Bronchial epithelial cell (primary cell): ENCODE measurements at regions not wholly inside any gene's neighbourhood (a gene's known extent, or its start where the extent isn't known, plus 50 kb on each side); places are given as distances from the start of the nearest gene placed in this dataset.

Source experiments
- DNase-seq: peaks from one replicate; pipeline ENCODE4 v3.0.0-alpha.2; 2010; ENCODE audit warnings: low read depth
- FAIRE-seq: peaks from 2 replicates; lab custom pipeline; 2011; peaks lifted over from hg19 to GRCh38; lab: Jason Lieb, UNC
- H3K27me3 ChIP-seq: 2 replicates; pipeline ENCODE4 v1.5.1; 2011; ENCODE audit warnings: low read length; ENCODE audit not compliant: control insufficient read depth, insufficient read depth
- H3K36me3 ChIP-seq: 2 replicates; pipeline ENCODE4 v1.5.1; 2011; ENCODE audit warnings: low read length; ENCODE audit not compliant: control insufficient read depth, insufficient read depth
- H3K4me3 ChIP-seq: 2 replicates; pipeline ENCODE4 v1.5.1; 2011; ENCODE audit warnings: mild to moderate bottlenecking, low read depth, low read length, control low read depth
- TF ChIP-seq, protein P1 (sequence below): IDR thresholded peaks from 2 replicates; pipeline ENCODE4 v1.5.1; 2011; ENCODE audit warnings: mild to moderate bottlenecking, moderate library complexity, low read length, control low read depth, inconsistent platforms; ENCODE audit not compliant: insufficient read depth, severe bottlenecking

DNA sequence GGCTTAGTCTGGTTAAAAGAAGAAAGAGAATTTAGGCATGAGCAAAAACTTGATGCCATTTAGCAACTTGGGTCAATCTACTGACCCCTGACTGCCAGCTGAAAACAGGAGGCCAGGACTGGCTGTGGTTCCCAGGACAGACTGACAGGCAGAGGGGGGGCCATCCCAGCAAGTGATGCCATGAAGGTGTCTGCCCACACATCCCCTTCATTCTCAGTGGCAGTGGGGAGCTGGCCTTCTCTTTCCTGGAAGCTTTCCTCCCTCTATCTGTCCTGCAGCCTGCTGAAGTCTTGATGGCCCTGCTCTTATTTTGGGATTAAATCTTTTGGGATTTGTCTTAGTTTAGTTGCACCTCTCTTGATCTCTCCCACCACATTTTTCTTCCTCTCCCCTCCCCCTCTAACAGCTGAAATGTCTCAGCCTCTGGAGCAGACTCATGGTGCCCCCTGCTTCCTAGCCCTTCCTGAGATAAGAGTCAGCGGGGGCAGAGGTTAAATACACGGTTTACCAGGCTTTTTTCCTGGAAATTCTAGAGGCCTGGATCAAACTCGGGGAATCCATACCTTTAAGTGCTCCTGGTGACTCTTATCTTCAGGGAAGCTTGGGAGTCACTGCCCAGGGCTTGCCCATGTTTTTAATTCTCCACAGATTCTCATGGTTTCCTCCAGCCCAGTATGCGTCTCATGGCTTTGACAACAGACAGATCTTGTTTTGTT, 99.5 kb upstream of the TSPAN2 start:
- no peak for DNase-seq
- TF ChIP-seq, protein P1, sequence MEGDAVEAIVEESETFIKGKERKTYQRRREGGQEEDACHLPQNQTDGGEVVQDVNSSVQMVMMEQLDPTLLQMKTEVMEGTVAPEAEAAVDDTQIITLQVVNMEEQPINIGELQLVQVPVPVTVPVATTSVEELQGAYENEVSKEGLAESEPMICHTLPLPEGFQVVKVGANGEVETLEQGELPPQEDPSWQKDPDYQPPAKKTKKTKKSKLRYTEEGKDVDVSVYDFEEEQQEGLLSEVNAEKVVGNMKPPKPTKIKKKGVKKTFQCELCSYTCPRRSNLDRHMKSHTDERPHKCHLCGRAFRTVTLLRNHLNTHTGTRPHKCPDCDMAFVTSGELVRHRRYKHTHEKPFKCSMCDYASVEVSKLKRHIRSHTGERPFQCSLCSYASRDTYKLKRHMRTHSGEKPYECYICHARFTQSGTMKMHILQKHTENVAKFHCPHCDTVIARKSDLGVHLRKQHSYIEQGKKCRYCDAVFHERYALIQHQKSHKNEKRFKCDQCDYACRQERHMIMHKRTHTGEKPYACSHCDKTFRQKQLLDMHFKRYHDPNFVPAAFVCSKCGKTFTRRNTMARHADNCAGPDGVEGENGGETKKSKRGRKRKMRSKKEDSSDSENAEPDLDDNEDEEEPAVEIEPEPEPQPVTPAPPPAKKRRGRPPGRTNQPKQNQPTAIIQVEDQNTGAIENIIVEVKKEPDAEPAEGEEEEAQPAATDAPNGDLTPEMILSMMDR, result no peak
- no peaks in the 10 kb centered on the region for H3K36me3 ChIP-seq
- no peak overlapping the region for H3K4me3 ChIP-seq
- no peak for FAIRE-seq
- no peaks in the 10 kb centered on the region for H3K27me3 ChIP-seq

DNA sequence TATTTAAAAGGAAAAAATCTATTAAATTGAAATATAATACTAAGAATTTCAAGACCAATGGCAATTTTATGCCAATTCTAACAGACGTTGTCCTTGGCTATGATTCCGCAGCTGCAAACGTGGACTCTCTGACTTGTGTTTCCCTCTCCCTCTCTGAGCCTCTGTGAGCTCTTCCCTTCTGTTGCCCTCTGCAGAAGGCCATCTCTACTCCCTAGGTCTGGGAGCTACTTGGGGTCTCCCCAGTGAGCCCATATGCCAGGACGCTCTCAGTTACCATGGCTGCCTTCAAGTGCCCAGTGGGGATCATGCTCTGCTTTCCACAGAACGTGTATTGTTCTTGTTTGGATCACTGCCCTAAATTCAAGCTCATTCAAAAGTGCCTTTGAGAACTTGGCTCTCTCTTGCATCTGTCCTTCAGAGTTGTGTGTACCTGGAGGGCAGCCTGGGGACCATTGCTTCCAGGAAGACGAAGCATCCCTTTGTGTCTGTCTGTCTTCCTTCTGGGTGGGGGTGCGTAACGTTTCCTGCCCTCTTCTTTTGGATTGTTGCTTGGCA, 97.5 kb upstream of the TSPAN2 start:
- no peak for DNase-seq
- H3K36me3 ChIP-seq, result no peaks in the 10 kb centered on the region
- FAIRE-seq, result no peak
- H3K4me3 ChIP-seq, result no peak overlapping the region
- H3K27me3 ChIP-seq, result no peaks in the 10 kb centered on the region
- TF ChIP-seq, protein P1, result no peak

DNA sequence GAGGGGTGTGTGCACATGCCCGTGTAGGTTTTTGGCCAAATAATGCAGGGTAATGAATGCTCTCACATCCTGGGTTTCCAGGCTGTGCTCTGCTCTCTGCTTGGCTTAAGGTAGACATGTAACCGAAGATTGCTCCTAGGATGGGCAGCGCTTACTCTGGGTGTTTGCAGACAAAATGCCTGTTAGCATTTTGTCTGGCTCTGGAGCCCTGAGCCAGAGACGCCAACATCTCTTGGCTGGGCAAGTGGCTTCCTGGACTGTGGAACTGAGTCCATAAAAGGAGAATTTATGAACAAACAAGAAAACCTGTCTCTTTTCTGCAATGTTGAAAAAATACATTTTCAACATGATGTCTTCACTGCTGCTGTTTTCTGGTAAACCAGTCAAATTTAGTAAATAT, 96.0 kb upstream of the TSPAN2 start:
- H3K36me3 ChIP-seq, result no peaks in the 10 kb centered on the region
- FAIRE-seq, result no peak
- H3K4me3 ChIP-seq, result no peak overlapping the region
- no peak for DNase-seq
- no peaks in the 10 kb centered on the region for H3K27me3 ChIP-seq
- TF ChIP-seq, protein P1, result no peak

DNA sequence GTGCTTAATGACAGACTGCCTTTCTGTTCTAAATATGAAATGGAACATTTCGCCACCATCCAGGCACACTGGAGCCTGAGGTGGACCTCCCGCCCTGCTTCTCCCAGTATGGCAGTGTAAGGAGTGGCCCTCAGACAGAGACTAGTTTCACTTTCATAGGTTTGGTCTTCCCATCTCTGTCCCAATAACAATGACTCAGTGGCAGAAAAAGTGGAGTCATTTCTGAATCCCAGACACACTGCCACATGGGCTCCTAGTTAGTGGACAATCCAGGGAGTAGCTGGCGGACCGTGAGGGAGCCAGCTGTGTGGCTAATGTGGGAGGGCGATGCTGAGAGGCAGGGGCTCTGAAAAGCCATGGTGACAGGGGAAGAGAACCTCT, 95.6 kb upstream of the TSPAN2 start:
- TF ChIP-seq, protein P1, result no peak
- FAIRE-seq, result no peak

DNA sequence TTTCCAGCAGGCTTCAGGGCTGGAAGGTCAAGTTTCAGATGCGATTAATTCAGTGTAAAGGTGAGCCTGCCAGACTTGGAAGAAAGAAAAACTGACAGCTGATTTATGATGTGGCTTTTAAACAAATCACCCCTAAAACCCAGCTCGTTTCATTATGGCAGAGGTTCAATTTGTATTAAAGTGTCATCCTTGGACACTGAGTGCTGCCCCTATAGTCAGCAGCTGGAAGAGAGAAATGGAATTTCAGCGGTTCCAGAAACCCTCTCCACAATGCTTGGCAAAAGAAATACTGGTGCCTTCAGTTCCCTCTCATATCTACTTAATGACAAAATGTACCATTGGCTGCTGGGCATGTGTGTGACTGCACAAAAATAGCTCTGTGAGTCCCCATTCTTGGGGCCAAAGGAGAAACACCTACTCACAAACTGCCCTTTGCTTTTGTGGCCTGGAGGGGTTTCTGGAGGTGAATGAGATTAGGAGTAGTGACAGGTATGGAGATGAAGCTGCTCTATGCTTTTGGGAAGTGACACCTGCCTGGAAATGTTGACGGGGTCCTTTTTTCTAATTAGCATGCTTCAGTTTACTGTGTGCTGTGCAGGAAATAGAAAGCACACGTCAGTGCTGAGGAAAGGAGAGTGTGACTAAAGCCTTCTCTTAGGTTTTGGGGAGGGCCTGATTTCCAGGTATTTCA, 95.1 kb upstream of the TSPAN2 start:
- FAIRE-seq (no peak), DNase-seq (no peak)
- no peak overlapping the region for H3K4me3 ChIP-seq
- no peaks in the 10 kb centered on the region for H3K27me3 ChIP-seq
- H3K36me3 ChIP-seq, result no peaks in the 10 kb centered on the region
- TF ChIP-seq, protein P1, result no peak

More for the DNA sequence above, 95.6 kb upstream of the TSPAN2 start:
- H3K27me3 ChIP-seq, result no peaks in the 10 kb centered on the region
- DNase-seq, result peak; percentile 79
- H3K36me3 ChIP-seq, result no peaks in the 10 kb centered on the region
- H3K4me3 ChIP-seq, result no peak overlapping the region
